GM23338 (cell line): ENCODE measurements at regions not wholly inside any gene's neighbourhood (a gene's known extent, or its start where the extent isn't known, plus 50 kb on each side); places are given as distances from the start of the nearest gene placed in this dataset.

Experiments used
- ATAC-seq: fragments of 200-7000 bp; cut with Tn5 transposase; 3 replicates; pipeline ENCODE4 v1.9.1; 2020
- DNase-seq: peaks from one replicate; pipeline ENCODE4 v3.0.0-alpha.2; 2015; ENCODE audit warnings: low spot score
- H2AFZ ChIP-seq: fragments of 200-600 bp; sonication (generic); 2 replicates; pipeline ENCODE4 v1.8.0; 2016; ENCODE audit warnings: antibody characterized with exemption, mild to moderate bottlenecking, moderate library complexity
- H3F3A ChIP-seq: fragments of 200-600 bp; sonication (generic); replicated peaks from 2 replicates; pipeline ENCODE4 v1.8.0; 2017; ENCODE audit warnings: antibody characterized with exemption, mixed run types, low read depth
- H3K27ac ChIP-seq: fragments of 200-600 bp; sonication (generic); 2 replicates; pipeline ENCODE4 v1.6.1; 2016; ENCODE audit warnings: low read depth
- H3K27me3 ChIP-seq: fragments of 200-600 bp; sonication (generic); 2 replicates; pipeline ENCODE4 v1.8.0; 2016; ENCODE audit warnings: mild to moderate bottlenecking, mixed run types, moderate library complexity; ENCODE audit not compliant: insufficient read depth
- H3K36me3 ChIP-seq: fragments of 200-600 bp; sonication (generic); 2 replicates; pipeline ENCODE4 v1.8.0; 2016; ENCODE audit warnings: mild to moderate bottlenecking; ENCODE audit not compliant: insufficient read depth
- H3K4me1 ChIP-seq: fragments of 200-600 bp; sonication (generic); 2 replicates; pipeline ENCODE4 v1.8.0; 2016; ENCODE audit warnings: mild to moderate bottlenecking, moderate library complexity; ENCODE audit not compliant: insufficient read depth
- H3K4me2 ChIP-seq: fragments of 200-600 bp; sonication (generic); 2 replicates; pipeline ENCODE4 v1.7.1; 2017; ENCODE audit warnings: mixed run types
- H3K4me3 ChIP-seq: fragments of 200-600 bp; sonication (generic); 2 replicates; pipeline ENCODE4 v1.6.1; 2016; ENCODE audit warnings: mixed run types
- H3K79me2 ChIP-seq: fragments of 200-600 bp; sonication (generic); replicated peaks from 2 replicates; pipeline ENCODE4 v1.8.0; 2017; ENCODE audit warnings: mild to moderate bottlenecking; ENCODE audit not compliant: insufficient read depth
- H3K9me2 ChIP-seq: fragments of 200-600 bp; sonication (generic); 2 replicates; pipeline ENCODE4 v1.8.0; 2017; ENCODE audit not compliant: insufficient read depth
- H4K20me1 ChIP-seq: fragments of 200-600 bp; sonication (generic); replicated peaks from 2 replicates; pipeline ENCODE4 v1.8.0; 2017; ENCODE audit warnings: mild to moderate bottlenecking; ENCODE audit not compliant: insufficient read depth
- H3K27ac Mint-ChIP-seq: 2 replicates; pipeline ENCODE4 v1.8.0; 2020; ENCODE audit warnings: inconsistent platforms, mild to moderate bottlenecking, moderate library complexity, mixed read lengths
- H3K27me3 Mint-ChIP-seq: 3 replicates; pipeline ENCODE4 v1.8.0; 2022; ENCODE audit warnings: low read depth, mild to moderate bottlenecking, moderate library complexity, mixed read lengths, inconsistent platforms; ENCODE audit not compliant: insufficient read depth, poor library complexity
- H3K36me3 Mint-ChIP-seq: 3 replicates; pipeline ENCODE4 v1.8.0; 2021; ENCODE audit warnings: low read depth, mild to moderate bottlenecking, inconsistent platforms, moderate library complexity, mixed read lengths
- H3K4me1 Mint-ChIP-seq: 3 replicates; pipeline ENCODE4 v1.8.0; 2020; ENCODE audit warnings: mild to moderate bottlenecking, inconsistent platforms, mixed read lengths
- H3K4me3 Mint-ChIP-seq: 3 replicates; pipeline ENCODE4 v1.8.0; 2021; ENCODE audit warnings: moderate library complexity, mild to moderate bottlenecking, inconsistent platforms, mixed read lengths
- H3K9me3 Mint-ChIP-seq: 3 replicates; pipeline ENCODE4 v1.8.0; 2020; ENCODE audit warnings: moderate library complexity, mild to moderate bottlenecking, inconsistent platforms, mixed read lengths
- EZH2 ChIP-seq: fragments of 200-600 bp; sonication (generic); IDR thresholded peaks from one replicate; pipeline ENCODE4 v1.8.0; 2017; ENCODE audit warnings: antibody characterized with exemption, mild to moderate bottlenecking, low read depth; ENCODE audit not compliant: unreplicated experiment
- EZH2phosphoT487 ChIP-seq: fragments of 200-600 bp; sonication (generic); IDR thresholded peaks from one replicate; pipeline ENCODE4 v1.8.1; 2018; ENCODE audit warnings: antibody characterized with exemption; ENCODE audit not compliant: unreplicated experiment
- JUNB ChIP-seq: IDR thresholded peaks from one replicate; pipeline ENCODE4 v1.6.1; 2016; ENCODE audit warnings: antibody characterized with exemption; ENCODE audit not compliant: unreplicated experiment
- POLR2AphosphoS5 ChIP-seq: IDR thresholded peaks from 2 replicates; pipeline ENCODE4 v1.6.1; 2016; ENCODE audit warnings: antibody characterized with exemption, low read depth
- REST ChIP-seq: IDR thresholded peaks from one replicate; pipeline ENCODE4 v1.6.1; 2018; ENCODE audit warnings: antibody characterized with exemption; ENCODE audit not compliant: unreplicated experiment
- STAT1 ChIP-seq: IDR thresholded peaks from one replicate; pipeline ENCODE4 v1.6.1; 2016; ENCODE audit warnings: antibody characterized with exemption; ENCODE audit not compliant: unreplicated experiment
- ZNF114 ChIP-seq: fragments of 250-450 bp; sonication (Bioruptor Pico); IDR thresholded peaks from 2 replicates; pipeline ENCODE4 v1.5.0; 2020; ENCODE audit warnings: mild to moderate bottlenecking, moderate library complexity
- ZNF462 ChIP-seq: fragments of 250-450 bp; sonication (Bioruptor Pico); IDR thresholded peaks from 2 replicates; pipeline ENCODE4 v1.5.0; 2020; ENCODE audit warnings: mild to moderate bottlenecking, moderate library complexity

- no peak overlapping the region for H3K4me3 Mint-ChIP-seq
- no peak overlapping the region for H3K27ac Mint-ChIP-seq
- H3K4me1 Mint-ChIP-seq, result peaks cover 14% of the 10 kb centered on the region; the same call in 2 of the 3 replicates
- Histone ChIP-seq H4K20me1 (no peaks in the 10 kb centered on the region), H3K4me2 (no peak overlapping the region), H3K27ac (no peak overlapping the region), H3K4me3 (no peak overlapping the region), H3K79me2 (no peaks in the 10 kb centered on the region), H3K4me1 (peaks cover 8% of the 10 kb centered on the region; the same call in 1 of the 2 replicates), H3K27me3 (no peaks in the 10 kb centered on the region), H3K9me2 (no peaks in the 10 kb centered on the region), H3K36me3 (no peaks in the 10 kb centered on the region; the same call in 1 of the 2 replicates), H3F3A (no peaks in the 10 kb centered on the region), H2AFZ (no peak overlapping the region)
- peaks cover 28% of the 10 kb centered on the region for H3K9me3 Mint-ChIP-seq
- peaks cover 16% of the 10 kb centered on the region; the same call in 2 of the 3 replicates for H3K36me3 Mint-ChIP-seq
- TF ChIP-seq REST (no peak), JUNB (no peak), EZH2phosphoT487 (no peak), EZH2 (no peak), POLR2AphosphoS5 (no peak), ZNF462 (CRISPR knock-in tag) (no peak), ZNF114 (no peak), STAT1 (no peak)
- DNase-seq (no peak), ATAC-seq (no peak)
- no peaks in the 10 kb centered on the region for H3K27me3 Mint-ChIP-seq
These were observed 119.4 kb upstream of the VGLL2 start for GRCh38 chr6:117145940-117146339.
